Activated naive CD8-positive, alpha-beta T cell treated with anti-CD3 and anti-CD28 coated beads, Interleukin-2, amount 10 ng/mL, durations not matched to agents 7 days and 5 days (primary cell): ENCODE measurements at regions not wholly inside any gene's neighbourhood (a gene's known extent, or its start where the extent isn't known, plus 50 kb on each side); places are given as distances from the start of the nearest gene placed in this dataset.
"Not testable (repeated sequence)": the region's sequence is repeated elsewhere in the genome, so short reads cannot be mapped to it uniquely, and the experiment has no call there.

Source experiments
- ATAC-seq: fragments of 150-1000 bp; cut with Tn5 transposase; one replicate; pipeline ENCODE4 v1.10.0; 2021; ENCODE audit warnings: low read depth, moderate library complexity
- POLR2A ChIA-PET: fragments of 350-600 bp; sonication (Branson Sonifier 250); formaldehyde crosslinking; loops from one replicate; lab custom pipeline; 2021; ENCODE audit warnings: antibody characterized with exemption; lab: Charles Lee
- DNase-seq: peaks from one replicate; pipeline ENCODE4 v3.0.0; 2021
- H3K27ac Mint-ChIP-seq: one replicate; pipeline ENCODE4 v1.8.0; 2022; ENCODE audit warnings: mild to moderate bottlenecking, mixed read lengths
- H3K27me3 Mint-ChIP-seq: one replicate; pipeline ENCODE4 v1.8.0; 2022; ENCODE audit warnings: mild to moderate bottlenecking, moderate library complexity, mixed read lengths
- H3K36me3 Mint-ChIP-seq: one replicate; pipeline ENCODE4 v1.8.0; 2021; ENCODE audit warnings: mild to moderate bottlenecking, mixed read lengths
- H3K4me1 Mint-ChIP-seq: one replicate; pipeline ENCODE4 v1.8.0; 2021; ENCODE audit warnings: mixed read lengths
- H3K4me3 Mint-ChIP-seq: one replicate; pipeline ENCODE4 v1.8.0; 2022; ENCODE audit warnings: mild to moderate bottlenecking, moderate library complexity, mixed read lengths
- H3K9me3 Mint-ChIP-seq: one replicate; pipeline ENCODE4 v1.8.0; 2021; ENCODE audit warnings: mixed read lengths

GRCh38 chr7:146057958-146058357, 58.6 kb upstream of the CNTNAP2 start:
- no peak for ATAC-seq
- H3K27ac Mint-ChIP-seq: no peak overlapping the region
- H3K4me1 Mint-ChIP-seq: no peaks in the 10 kb centered on the region
- H3K9me3 Mint-ChIP-seq: peaks cover 4% of the 10 kb centered on the region
- no peak overlapping the region for H3K4me3 Mint-ChIP-seq
- H3K36me3 Mint-ChIP-seq: no peaks in the 10 kb centered on the region
- POLR2A ChIA-PET: no interaction called here
- no peaks in the 10 kb centered on the region for H3K27me3 Mint-ChIP-seq
- no peak for DNase-seq

- H3K4me3 Mint-ChIP-seq: no peak overlapping the region
- DNase-seq: no peak
- H3K9me3 Mint-ChIP-seq: peaks cover 8% of the 10 kb centered on the region
- POLR2A ChIA-PET: no interaction called here
- ATAC-seq: no peak
- no peaks in the 10 kb centered on the region for H3K36me3 Mint-ChIP-seq
- no peaks in the 10 kb centered on the region for H3K27me3 Mint-ChIP-seq
- no peaks in the 10 kb centered on the region for H3K4me1 Mint-ChIP-seq
- no peak overlapping the region for H3K27ac Mint-ChIP-seq
Observed at GRCh38 chr7:146054909-146055308, 61.7 kb upstream of the CNTNAP2 start.

DNA sequence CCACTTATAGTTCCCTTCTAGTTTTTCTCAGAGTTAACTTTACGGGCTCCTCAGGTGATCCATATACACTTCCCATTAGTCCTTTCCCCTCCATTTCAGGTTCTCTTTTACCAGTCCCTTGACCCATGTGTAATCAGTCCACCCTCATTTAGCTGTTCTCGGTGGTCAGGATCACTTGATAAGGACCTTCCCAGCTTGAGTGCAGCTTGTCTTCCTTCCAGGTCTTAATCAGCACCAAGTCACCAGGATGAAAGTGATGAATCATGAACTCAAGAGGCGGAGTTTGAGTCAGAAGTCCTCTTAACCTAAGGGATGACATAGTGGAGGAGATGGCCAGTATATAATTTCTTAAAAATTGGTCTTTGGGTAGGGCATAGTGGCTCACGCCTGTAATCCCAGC, 63.1 kb upstream of the CNTNAP2 start:
- no peak overlapping the region for H3K4me3 Mint-ChIP-seq
- H3K4me1 Mint-ChIP-seq: no peaks in the 10 kb centered on the region
- H3K27me3 Mint-ChIP-seq: no peaks in the 10 kb centered on the region
- H3K36me3 Mint-ChIP-seq: no peaks in the 10 kb centered on the region
- DNase-seq (no peak), ATAC-seq (no peak)
- POLR2A ChIA-PET: no interaction called here
- peaks cover 8% of the 10 kb centered on the region for H3K9me3 Mint-ChIP-seq
- no peak overlapping the region for H3K27ac Mint-ChIP-seq

- H3K4me1 Mint-ChIP-seq, H3K9me3 Mint-ChIP-seq, H3K27me3 Mint-ChIP-seq, POLR2A ChIA-PET, H3K27ac Mint-ChIP-seq, ATAC-seq, H3K4me3 Mint-ChIP-seq, H3K36me3 Mint-ChIP-seq, DNase-seq: not testable (repeated sequence)
Observed at GRCh38 chr7:146043310-146043709, 73.3 kb upstream of the CNTNAP2 start.

- H3K27ac Mint-ChIP-seq: no peak overlapping the region
- no peaks in the 10 kb centered on the region for H3K27me3 Mint-ChIP-seq
- H3K4me3 Mint-ChIP-seq: no peak overlapping the region
- DNase-seq: no peak
- no peaks in the 10 kb centered on the region for H3K36me3 Mint-ChIP-seq
- POLR2A ChIA-PET: no interaction called here
- H3K9me3 Mint-ChIP-seq: peaks cover 11% of the 10 kb centered on the region
- no peaks in the 10 kb centered on the region for H3K4me1 Mint-ChIP-seq
- ATAC-seq: no peak
Observed at GRCh38 chr7:146028251-146028750, 88.3 kb upstream of the CNTNAP2 start.

GRCh38 chr7:146027243-146027642, 89.4 kb upstream of the CNTNAP2 start:
- Mint-ChIP-seq H3K9me3 (peaks cover 11% of the 10 kb centered on the region), H3K4me1 (no peaks in the 10 kb centered on the region)
- ATAC-seq: no peak

DNA sequence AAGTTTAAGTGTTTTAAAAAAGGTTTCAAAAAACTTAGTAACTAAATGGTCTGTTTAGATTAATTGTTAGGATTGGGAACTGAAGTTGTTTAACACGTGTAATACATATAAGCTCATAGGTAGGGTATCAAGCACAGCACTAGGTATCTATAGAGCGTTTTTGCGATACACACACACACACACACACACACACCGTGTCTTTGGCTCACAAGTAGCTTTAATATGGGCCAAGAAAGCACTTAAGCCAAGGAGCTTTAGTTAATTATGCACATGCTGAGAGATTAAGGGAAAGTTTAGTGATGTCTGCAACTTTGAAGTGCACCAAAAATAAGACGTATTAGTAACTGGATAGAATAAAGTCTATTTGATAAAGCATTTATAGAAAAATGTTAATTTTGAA, 93.8 kb upstream of the CNTNAP2 start:
- Mint-ChIP-seq H3K9me3 (peaks cover 11% of the 10 kb centered on the region), H3K4me3 (no peak overlapping the region), H3K27ac (no peak overlapping the region), H3K36me3 (no peaks in the 10 kb centered on the region), H3K4me1 (no peaks in the 10 kb centered on the region), H3K27me3 (no peaks in the 10 kb centered on the region)
- POLR2A ChIA-PET: no interaction called here
- ATAC-seq (no peak), DNase-seq (no peak)

More at GRCh38 chr7:146027243-146027642, 89.4 kb upstream of the CNTNAP2 start:
- no peak for DNase-seq
- Mint-ChIP-seq H3K36me3 (no peaks in the 10 kb centered on the region), H3K27ac (no peak overlapping the region), H3K4me3 (no peak overlapping the region), H3K27me3 (no peaks in the 10 kb centered on the region)
- POLR2A ChIA-PET: no interaction called here

DNA sequence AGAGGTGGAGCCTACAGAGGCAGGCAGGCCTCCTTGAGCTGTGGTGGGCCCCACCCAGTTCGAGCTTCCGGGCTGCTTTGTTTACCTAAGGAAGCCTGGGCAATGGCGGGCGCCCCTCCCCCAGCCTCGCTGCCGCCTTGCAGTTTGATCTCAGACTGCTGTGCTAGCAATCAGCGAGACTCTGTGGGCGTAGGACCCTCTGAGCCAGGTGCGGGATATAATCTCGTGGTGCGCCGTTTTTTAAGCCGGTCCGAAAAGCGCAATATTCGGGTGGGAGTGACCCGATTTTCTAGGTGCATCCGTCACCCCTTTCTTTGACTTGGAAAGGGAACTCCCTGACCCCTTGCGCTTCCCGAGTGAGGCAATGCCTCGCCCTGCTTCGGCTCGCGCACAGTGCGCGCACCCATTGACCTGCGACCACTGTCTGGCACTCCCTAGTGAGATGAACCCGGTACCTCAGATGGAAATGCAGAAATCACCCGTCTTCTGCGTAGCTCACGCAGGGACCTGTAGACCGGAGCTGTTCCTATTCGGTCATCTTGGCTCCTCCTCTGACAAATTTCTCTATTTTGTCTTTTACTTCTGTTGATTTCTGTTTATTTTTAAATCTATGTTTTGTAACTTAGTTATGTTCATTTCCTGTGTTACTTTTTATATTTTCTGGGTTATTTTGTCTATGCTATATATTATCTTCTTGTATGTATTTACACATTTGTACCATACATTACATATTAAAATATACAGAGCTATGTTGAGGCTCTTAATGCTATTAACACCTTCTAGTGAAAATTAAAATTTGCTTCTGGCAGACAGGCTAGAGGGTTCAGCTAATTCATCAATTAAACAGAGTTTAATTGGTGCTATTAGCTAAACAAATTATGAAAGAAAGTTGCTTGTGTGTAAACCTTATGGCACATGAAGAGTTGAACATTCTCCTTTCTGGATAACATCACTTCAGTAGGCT, 97.3 kb upstream of the CNTNAP2 start:
- H3K9me3 Mint-ChIP-seq, POLR2A ChIA-PET, H3K27me3 Mint-ChIP-seq, ATAC-seq, H3K36me3 Mint-ChIP-seq, DNase-seq, H3K27ac Mint-ChIP-seq, H3K4me1 Mint-ChIP-seq, H3K4me3 Mint-ChIP-seq: not testable (repeated sequence)

DNA sequence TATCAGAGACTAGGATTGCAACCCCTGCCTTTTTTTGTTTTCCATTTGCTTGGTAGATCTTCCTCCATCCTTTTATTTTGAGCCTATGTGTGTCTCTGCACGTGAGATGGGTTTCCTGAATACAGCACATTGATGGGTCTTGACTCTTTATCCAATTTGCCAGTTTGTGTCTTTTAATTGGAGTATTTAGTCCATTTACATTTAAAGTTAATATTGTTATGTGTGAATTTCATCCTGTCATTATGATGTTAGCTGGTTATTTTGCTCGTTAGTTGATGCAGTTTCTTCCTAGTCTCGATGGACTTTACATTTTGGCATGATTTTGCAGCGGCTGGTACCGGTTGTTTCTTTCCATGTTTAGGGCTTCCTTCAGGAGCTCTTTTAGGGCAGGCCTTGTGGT, 99.2 kb upstream of the CNTNAP2 start:
- H3K4me3 Mint-ChIP-seq, POLR2A ChIA-PET, H3K4me1 Mint-ChIP-seq, H3K27me3 Mint-ChIP-seq, H3K9me3 Mint-ChIP-seq, H3K36me3 Mint-ChIP-seq, DNase-seq, ATAC-seq, H3K27ac Mint-ChIP-seq: not testable (repeated sequence)

- H3K9me3 Mint-ChIP-seq, H3K36me3 Mint-ChIP-seq, H3K4me1 Mint-ChIP-seq, ATAC-seq, DNase-seq, H3K4me3 Mint-ChIP-seq, POLR2A ChIA-PET, H3K27me3 Mint-ChIP-seq, H3K27ac Mint-ChIP-seq: not testable (repeated sequence)
Observed at GRCh38 chr7:146014154-146014553, 102.4 kb upstream of the CNTNAP2 start.

DNA sequence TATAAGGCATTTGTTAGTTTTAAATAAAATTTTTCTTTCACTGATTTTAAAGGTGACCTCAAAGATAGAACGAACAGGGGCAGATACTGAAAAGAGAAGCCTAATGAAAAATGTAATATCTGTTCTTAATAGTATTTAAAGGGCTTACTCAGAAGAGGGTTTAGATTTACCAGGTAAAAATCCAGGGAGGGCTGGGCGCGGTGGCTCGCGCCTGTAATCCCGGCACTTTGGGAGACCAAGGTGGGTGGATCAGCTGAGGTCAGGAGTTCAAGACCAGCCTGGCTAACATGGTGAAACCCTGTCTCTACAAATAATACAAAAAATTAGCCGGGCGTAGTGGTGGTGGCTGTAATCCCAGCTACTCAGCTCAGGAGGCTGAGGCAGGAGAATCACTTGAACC, 108.3 kb upstream of the CNTNAP2 start:
- H3K27ac Mint-ChIP-seq: no peak overlapping the region
- no peak for ATAC-seq

DNA sequence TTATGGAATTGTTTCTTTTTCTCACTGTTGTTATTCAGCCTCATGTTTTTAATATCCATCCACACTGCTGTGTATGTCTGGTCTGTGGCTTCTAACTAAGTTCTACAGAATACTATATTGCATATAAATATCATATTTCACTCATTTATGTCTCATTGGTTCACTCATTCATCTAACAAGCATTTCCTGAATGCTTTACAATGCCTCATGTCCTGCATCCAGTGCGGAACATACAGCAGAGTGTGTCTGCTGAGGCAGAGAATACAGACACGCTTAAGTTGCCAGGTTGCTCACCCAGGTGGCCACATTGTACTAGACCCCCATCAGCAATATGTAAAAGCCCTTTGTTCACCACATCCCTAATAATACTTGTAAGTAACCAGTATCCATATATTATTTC, 111.8 kb upstream of the CNTNAP2 start:
- ATAC-seq (no peak), DNase-seq (no peak)
- peaks cover 3% of the 10 kb centered on the region for H3K4me1 Mint-ChIP-seq
- no peak overlapping the region for H3K4me3 Mint-ChIP-seq
- no peak overlapping the region for H3K27ac Mint-ChIP-seq
- H3K9me3 Mint-ChIP-seq: peaks cover 3% of the 10 kb centered on the region
- POLR2A ChIA-PET: no interaction called here
- H3K27me3 Mint-ChIP-seq: no peaks in the 10 kb centered on the region
- H3K36me3 Mint-ChIP-seq: no peaks in the 10 kb centered on the region

More for the DNA sequence above, 108.3 kb upstream of the CNTNAP2 start:
- H3K4me3 Mint-ChIP-seq: no peak overlapping the region
- POLR2A ChIA-PET: no interaction called here
- no peaks in the 10 kb centered on the region for H3K4me1 Mint-ChIP-seq
- no peaks in the 10 kb centered on the region for H3K36me3 Mint-ChIP-seq
- DNase-seq: no peak
- H3K9me3 Mint-ChIP-seq: peaks cover 2% of the 10 kb centered on the region
- no peaks in the 10 kb centered on the region for H3K27me3 Mint-ChIP-seq

DNA sequence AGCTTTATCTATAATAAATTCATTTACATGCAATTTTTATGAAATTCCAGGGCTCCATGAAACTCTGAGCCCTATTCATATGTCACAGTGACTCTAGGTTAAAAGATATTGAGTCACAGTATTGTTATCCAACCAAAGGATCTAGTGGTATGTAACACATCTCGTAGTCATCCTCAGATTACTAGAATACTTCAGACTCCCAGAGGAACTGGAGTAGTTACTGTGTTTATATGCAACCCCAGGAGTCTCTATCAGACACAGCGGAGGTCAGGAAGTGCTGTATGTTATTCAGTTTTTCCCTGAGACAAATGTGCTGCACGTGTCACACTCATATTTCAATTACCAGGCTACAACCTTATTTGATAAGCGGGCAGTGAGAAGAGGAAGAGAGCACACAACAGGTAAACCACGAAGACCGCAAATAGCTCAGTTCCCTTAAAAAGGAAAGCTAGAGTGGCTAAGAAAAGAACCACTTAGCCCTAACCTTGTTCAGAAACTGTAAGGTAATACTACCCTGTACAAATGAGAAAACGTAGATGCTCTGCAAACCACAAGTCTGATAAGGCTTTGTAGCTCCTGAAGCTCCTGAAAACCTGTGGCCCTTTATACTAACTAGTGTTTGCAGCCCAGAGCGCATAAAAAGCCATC, 114.0 kb upstream of the CNTNAP2 start:
- Mint-ChIP-seq H3K36me3 (no peaks in the 10 kb centered on the region), H3K27me3 (no peaks in the 10 kb centered on the region), H3K9me3 (peaks cover 3% of the 10 kb centered on the region), H3K4me1 (peaks cover 3% of the 10 kb centered on the region), H3K4me3 (no peak overlapping the region), H3K27ac (no peak overlapping the region)
- ATAC-seq (no peak), DNase-seq (no peak)
- POLR2A ChIA-PET: no interaction called here

- DNase-seq: no peak
- Mint-ChIP-seq H3K4me1 (peaks cover 3% of the 10 kb centered on the region), H3K27me3 (no peaks in the 10 kb centered on the region), H3K36me3 (no peaks in the 10 kb centered on the region), H3K9me3 (peaks cover 3% of the 10 kb centered on the region), H3K27ac (no peak overlapping the region), H3K4me3 (no peak overlapping the region)
- POLR2A ChIA-PET: no interaction called here
- ATAC-seq: no peak
Observed at GRCh38 chr7:146002008-146002407, 114.6 kb upstream of the CNTNAP2 start.
